K562 (cell line): ENCODE measurements at regions not wholly inside any gene's neighbourhood (a gene's known extent, or its start where the extent isn't known, plus 50 kb on each side); places are given as distances from the start of the nearest gene placed in this dataset.

ENCODE experiments used
- HSF4 ChIP-seq: fragments of 250-450 bp; sonication (Bioruptor Pico); IDR thresholded peaks from 2 replicates; pipeline ENCODE4 v2.1.2; 2022; ENCODE audit warnings: mild to moderate bottlenecking, moderate library complexity, borderline replicate concordance
- NR2C2 ChIP-seq, 2 experiments: fragments of 200-800 bp in 1 of 2; sonication (Bioruptor generic) in 1 of 2; sonication (generic) in 1 of 2; formaldehyde crosslinking in 1 of 2; IDR thresholded peaks; 2 replicates each; pipeline versions ENCODE4 v1.6.1 to v1.8.0; 2016 to 2022; ENCODE audit warnings: mild to moderate bottlenecking in 1 of 2, missing compliant biosample characterization in 1 of 2, missing genetic modification characterization in 1 of 2, missing genetic modification reagents in 1 of 2
- PPARD ChIP-seq: fragments of 250-450 bp; sonication (Bioruptor Pico); IDR thresholded peaks from 2 replicates; pipeline ENCODE4 v1.8.0; 2022; ENCODE audit warnings: inconsistent platforms, mild to moderate bottlenecking, moderate library complexity
- SNIP1 ChIP-seq: fragments of 450-650 bp; IDR thresholded peaks from 2 replicates; pipeline ENCODE4 v1.7.1; 2017; ENCODE audit warnings: low read depth, mild to moderate bottlenecking
- TEAD1 ChIP-seq, 2 experiments: fragments of 450-650 bp in 1 of 2; sonication (generic) in 1 of 2; formaldehyde crosslinking; IDR thresholded peaks; 2 replicates each; pipeline versions ENCODE4 v1.4.0 to v1.8.0; 2020 to 2022; ENCODE audit warnings: mild to moderate bottlenecking in 2 of 2, missing genetic modification reagents in 1 of 2
- ZFP1 ChIP-seq: fragments of 450-650 bp; formaldehyde crosslinking; IDR thresholded peaks from 2 replicates; pipeline ENCODE4 v1.4.0; 2020; ENCODE audit warnings: mild to moderate bottlenecking, mixed read lengths
- ZNF311 ChIP-seq: fragments of 250-450 bp; sonication (Bioruptor Pico); IDR thresholded peaks from 2 replicates; pipeline ENCODE4 v1.4.0; 2020; ENCODE audit warnings: mild to moderate bottlenecking, moderate library complexity
- ZSCAN29 ChIP-seq: fragments of 450-650 bp; IDR thresholded peaks from 2 replicates; pipeline ENCODE4 v1.6.1; 2017
- TF ChIP-seq, protein P1 (sequence below): fragments of 450-650 bp; IDR thresholded peaks from 2 replicates; pipeline ENCODE4 v1.6.1; 2016; ENCODE audit warnings: mild to moderate bottlenecking, moderate library complexity
- TF ChIP-seq, protein P2 (sequence below): IDR thresholded peaks from 2 replicates; pipeline ENCODE4 v1.6.1; 2016; ENCODE audit warnings: missing genetic modification characterization, missing compliant biosample characterization
- TF ChIP-seq, protein P3 (sequence below), 2 experiments: fragments of 450-650 bp in 1 of 2; IDR thresholded peaks; 2 replicates each; pipeline ENCODE4 v1.6.1; 2011 to 2017; ENCODE audit warnings: low read depth in 2 of 2, antibody characterized with exemption in 1 of 2, borderline replicate concordance in 1 of 2, low read length in 1 of 2, mild to moderate bottlenecking in 1 of 2, mixed read lengths in 1 of 2; ENCODE audit not compliant: control insufficient read depth in 1 of 2

DNA sequence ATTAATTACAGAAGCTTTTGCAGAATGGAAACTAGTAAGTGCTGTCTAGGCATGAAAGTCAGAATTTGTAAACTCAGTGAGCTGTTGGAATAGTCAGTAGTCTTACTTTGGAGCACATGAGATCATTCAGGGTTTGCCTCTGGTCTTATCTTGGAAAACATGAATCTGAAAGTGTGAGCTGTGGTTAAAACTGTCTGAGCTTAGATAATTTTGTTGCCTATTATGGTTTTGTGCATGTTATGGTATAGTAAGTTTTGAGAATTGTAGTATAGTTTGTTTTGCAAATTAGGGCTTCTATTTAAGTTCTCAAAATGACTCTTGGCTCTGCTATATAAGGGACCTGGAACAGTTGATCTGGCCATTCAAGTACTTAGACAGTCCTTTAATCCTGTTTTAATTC, 53.7 kb upstream of the TRPC4 start (continued):
- TF ChIP-seq, protein P1, sequence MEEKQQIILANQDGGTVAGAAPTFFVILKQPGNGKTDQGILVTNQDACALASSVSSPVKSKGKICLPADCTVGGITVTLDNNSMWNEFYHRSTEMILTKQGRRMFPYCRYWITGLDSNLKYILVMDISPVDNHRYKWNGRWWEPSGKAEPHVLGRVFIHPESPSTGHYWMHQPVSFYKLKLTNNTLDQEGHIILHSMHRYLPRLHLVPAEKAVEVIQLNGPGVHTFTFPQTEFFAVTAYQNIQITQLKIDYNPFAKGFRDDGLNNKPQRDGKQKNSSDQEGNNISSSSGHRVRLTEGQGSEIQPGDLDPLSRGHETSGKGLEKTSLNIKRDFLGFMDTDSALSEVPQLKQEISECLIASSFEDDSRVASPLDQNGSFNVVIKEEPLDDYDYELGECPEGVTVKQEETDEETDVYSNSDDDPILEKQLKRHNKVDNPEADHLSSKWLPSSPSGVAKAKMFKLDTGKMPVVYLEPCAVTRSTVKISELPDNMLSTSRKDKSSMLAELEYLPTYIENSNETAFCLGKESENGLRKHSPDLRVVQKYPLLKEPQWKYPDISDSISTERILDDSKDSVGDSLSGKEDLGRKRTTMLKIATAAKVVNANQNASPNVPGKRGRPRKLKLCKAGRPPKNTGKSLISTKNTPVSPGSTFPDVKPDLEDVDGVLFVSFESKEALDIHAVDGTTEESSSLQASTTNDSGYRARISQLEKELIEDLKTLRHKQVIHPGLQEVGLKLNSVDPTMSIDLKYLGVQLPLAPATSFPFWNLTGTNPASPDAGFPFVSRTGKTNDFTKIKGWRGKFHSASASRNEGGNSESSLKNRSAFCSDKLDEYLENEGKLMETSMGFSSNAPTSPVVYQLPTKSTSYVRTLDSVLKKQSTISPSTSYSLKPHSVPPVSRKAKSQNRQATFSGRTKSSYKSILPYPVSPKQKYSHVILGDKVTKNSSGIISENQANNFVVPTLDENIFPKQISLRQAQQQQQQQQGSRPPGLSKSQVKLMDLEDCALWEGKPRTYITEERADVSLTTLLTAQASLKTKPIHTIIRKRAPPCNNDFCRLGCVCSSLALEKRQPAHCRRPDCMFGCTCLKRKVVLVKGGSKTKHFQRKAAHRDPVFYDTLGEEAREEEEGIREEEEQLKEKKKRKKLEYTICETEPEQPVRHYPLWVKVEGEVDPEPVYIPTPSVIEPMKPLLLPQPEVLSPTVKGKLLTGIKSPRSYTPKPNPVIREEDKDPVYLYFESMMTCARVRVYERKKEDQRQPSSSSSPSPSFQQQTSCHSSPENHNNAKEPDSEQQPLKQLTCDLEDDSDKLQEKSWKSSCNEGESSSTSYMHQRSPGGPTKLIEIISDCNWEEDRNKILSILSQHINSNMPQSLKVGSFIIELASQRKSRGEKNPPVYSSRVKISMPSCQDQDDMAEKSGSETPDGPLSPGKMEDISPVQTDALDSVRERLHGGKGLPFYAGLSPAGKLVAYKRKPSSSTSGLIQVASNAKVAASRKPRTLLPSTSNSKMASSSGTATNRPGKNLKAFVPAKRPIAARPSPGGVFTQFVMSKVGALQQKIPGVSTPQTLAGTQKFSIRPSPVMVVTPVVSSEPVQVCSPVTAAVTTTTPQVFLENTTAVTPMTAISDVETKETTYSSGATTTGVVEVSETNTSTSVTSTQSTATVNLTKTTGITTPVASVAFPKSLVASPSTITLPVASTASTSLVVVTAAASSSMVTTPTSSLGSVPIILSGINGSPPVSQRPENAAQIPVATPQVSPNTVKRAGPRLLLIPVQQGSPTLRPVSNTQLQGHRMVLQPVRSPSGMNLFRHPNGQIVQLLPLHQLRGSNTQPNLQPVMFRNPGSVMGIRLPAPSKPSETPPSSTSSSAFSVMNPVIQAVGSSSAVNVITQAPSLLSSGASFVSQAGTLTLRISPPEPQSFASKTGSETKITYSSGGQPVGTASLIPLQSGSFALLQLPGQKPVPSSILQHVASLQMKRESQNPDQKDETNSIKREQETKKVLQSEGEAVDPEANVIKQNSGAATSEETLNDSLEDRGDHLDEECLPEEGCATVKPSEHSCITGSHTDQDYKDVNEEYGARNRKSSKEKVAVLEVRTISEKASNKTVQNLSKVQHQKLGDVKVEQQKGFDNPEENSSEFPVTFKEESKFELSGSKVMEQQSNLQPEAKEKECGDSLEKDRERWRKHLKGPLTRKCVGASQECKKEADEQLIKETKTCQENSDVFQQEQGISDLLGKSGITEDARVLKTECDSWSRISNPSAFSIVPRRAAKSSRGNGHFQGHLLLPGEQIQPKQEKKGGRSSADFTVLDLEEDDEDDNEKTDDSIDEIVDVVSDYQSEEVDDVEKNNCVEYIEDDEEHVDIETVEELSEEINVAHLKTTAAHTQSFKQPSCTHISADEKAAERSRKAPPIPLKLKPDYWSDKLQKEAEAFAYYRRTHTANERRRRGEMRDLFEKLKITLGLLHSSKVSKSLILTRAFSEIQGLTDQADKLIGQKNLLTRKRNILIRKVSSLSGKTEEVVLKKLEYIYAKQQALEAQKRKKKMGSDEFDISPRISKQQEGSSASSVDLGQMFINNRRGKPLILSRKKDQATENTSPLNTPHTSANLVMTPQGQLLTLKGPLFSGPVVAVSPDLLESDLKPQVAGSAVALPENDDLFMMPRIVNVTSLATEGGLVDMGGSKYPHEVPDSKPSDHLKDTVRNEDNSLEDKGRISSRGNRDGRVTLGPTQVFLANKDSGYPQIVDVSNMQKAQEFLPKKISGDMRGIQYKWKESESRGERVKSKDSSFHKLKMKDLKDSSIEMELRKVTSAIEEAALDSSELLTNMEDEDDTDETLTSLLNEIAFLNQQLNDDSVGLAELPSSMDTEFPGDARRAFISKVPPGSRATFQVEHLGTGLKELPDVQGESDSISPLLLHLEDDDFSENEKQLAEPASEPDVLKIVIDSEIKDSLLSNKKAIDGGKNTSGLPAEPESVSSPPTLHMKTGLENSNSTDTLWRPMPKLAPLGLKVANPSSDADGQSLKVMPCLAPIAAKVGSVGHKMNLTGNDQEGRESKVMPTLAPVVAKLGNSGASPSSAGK, result no peak
- TF ChIP-seq SNIP1 (no peak), PPARD (CRISPR knock-in tag) (no peak), ZSCAN29 (no peak), TEAD1 (CRISPR knock-in tag; IDR thresholded peaks at IDR 0.05) (no peak), HSF4 (no peak), ZFP1 (CRISPR knock-in tag) (no peak), ZNF311 (CRISPR knock-in tag) (no peak), NR2C2 (CRISPR knock-in tag; IDR thresholded peaks at IDR 0.05) (no peak), NR2C2 (tag; IDR thresholded peaks at IDR 0.05) (no peak)
- TF ChIP-seq, protein P2, sequence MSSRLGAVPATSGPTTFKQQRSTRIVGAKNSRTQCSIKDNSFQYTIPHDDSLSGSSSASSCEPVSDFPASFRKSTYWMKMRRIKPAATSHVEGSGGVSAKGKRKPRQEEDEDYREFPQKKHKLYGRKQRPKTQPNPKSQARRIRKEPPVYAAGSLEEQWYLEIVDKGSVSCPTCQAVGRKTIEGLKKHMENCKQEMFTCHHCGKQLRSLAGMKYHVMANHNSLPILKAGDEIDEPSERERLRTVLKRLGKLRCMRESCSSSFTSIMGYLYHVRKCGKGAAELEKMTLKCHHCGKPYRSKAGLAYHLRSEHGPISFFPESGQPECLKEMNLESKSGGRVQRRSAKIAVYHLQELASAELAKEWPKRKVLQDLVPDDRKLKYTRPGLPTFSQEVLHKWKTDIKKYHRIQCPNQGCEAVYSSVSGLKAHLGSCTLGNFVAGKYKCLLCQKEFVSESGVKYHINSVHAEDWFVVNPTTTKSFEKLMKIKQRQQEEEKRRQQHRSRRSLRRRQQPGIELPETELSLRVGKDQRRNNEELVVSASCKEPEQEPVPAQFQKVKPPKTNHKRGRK (tag), result no peak
- TF ChIP-seq, protein P3, sequence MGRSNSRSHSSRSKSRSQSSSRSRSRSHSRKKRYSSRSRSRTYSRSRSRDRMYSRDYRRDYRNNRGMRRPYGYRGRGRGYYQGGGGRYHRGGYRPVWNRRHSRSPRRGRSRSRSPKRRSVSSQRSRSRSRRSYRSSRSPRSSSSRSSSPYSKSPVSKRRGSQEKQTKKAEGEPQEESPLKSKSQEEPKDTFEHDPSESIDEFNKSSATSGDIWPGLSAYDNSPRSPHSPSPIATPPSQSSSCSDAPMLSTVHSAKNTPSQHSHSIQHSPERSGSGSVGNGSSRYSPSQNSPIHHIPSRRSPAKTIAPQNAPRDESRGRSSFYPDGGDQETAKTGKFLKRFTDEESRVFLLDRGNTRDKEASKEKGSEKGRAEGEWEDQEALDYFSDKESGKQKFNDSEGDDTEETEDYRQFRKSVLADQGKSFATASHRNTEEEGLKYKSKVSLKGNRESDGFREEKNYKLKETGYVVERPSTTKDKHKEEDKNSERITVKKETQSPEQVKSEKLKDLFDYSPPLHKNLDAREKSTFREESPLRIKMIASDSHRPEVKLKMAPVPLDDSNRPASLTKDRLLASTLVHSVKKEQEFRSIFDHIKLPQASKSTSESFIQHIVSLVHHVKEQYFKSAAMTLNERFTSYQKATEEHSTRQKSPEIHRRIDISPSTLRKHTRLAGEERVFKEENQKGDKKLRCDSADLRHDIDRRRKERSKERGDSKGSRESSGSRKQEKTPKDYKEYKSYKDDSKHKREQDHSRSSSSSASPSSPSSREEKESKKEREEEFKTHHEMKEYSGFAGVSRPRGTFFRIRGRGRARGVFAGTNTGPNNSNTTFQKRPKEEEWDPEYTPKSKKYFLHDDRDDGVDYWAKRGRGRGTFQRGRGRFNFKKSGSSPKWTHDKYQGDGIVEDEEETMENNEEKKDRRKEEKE (IDR thresholded peaks at IDR 0.05; ENCODE audit: borderline replicate concordance in 1 of 2, control insufficient read depth in 1 of 2, low read depth in 2 of 2, low read length in 1 of 2), result no peak
